Erythroblast (primary cell): ENCODE measurements at regions not wholly inside any gene's neighbourhood (a gene's known extent, or its start where the extent isn't known, plus 50 kb on each side); places are given as distances from the start of the nearest gene placed in this dataset.

Source experiments
- GATA1 ChIP-seq: IDR thresholded peaks from 2 replicates; pipeline ENCODE4 v1.6.1; 2011; ENCODE audit warnings: low read depth, mild to moderate bottlenecking, control low read depth, low read length, moderate library complexity
- POLR2A ChIP-seq: IDR thresholded peaks from 2 replicates; pipeline ENCODE4 v1.6.1; 2011; ENCODE audit warnings: mild to moderate bottlenecking, low read length

GRCh38 chr13:50409220-50409619 lies 394.0 kb downstream of the KCNRG start:
- TF ChIP-seq POLR2A (no peak), GATA1 (no peak)
